ENCODE measurements at regions not wholly inside any gene's neighbourhood (a gene's known extent, or its start where the extent isn't known, plus 50 kb on each side); places are given as distances from the start of the nearest gene placed in this dataset.

DNA sequence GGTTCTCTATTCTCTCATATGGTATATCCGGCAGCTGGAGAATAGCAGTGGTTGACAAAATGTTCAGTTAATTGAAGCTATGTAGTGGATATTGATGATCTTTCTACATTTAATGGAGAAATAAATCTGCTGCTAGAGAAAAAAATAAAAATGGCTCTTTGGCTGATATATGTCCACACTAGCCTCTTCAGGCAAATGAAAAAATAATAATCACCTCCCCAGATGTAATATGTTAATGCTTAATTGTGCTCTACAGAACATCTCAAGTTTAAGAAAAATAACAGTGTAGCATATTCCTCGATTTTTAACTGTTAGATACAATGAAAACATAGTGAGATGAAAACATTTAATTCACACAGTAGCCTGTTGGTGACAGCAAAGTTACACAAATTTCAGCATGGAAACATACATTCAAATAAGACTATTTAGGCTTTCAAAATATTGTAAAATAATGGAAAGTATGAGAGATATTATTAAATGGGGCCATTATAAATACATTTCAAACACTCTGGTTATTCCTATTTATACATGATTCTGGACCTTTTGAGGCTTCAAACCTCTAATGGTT lies 543.0 kb downstream of the MAT2B start:
- no peak for DNase-seq

DNA sequence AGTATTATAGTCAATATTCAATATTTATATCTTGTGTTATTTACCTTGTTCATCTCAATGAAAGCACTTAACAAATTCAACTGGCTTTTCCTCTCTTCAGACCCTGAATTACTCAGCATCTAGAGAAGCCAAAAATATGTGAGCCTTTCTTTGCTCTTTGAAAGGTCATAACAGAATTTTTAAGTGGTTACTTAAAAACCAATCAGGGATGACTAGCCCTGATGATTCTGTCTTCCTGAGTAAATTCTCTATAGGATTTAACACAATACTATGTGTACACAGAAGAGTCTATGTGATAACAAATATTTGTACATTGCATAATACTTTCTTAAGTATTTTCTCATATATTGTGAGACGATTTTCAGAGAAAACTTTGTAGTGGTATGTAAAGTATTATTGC lies 546.3 kb downstream of the MAT2B start:
- no peak for DNase-seq

DNA sequence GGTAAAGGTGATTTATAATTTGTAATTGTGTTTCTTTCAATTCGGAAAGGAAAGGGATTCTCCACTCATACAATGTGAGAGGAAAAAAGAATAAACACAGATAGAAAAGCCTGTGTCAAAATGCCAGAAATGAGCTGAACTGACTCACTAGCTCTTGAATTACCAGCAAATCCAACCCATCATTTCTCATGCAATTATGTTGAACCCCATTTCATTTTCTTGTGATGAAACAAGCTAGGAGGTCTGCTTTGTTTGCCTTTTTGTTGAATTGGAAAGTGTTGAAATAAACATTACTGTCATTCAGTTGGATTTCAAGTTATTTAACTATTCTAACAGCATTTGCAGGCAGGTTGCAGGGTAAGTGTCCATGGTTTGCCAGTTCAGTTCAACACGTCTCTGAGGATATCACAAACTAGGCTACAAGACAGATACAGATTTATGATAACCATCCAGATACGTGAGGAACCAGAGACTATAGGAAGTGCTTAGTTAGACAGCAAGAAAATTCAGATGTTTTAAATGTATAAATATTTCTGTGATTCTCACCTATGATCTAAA lies 547.2 kb downstream of the MAT2B start:
- no peak for DNase-seq

DNA sequence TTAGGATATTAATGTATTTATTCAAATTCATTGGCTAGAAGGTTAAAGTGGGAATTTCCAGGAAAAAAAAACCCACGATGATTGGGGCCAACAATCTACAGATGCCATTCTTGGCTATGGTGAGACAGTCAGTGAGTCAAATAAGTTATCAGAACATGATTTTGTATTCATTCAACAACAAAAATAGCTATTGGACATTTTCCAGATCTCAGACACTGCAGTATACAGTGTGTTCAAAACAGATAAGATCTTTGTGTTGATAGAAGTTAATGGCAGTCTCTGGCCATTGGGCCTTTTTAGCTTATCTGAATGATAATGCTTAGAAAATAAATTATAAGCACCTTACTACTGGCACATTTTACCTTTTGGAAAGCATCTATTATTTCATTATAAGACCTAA lies 547.7 kb downstream of the MAT2B start:
- no peak for DNase-seq

DNA sequence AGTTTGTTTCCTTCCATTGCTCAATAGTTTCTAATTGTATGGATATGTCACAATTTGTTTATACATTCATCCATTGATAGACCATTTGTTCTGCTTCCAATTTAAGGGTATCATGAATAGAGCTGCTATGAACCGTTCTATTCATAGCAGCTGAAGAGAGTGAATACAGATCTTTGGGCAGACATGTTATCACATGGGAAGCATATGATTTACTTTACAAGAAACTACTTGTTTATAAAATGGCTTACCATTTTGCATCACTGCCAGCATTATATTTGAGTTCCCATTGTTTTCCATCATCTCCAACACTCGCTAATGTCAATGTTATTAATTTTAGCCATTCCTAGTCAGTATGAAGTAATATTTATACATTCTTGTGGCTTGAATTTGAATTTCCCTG lies 549.0 kb downstream of the MAT2B start:
- DNase-seq: no peak

DNA sequence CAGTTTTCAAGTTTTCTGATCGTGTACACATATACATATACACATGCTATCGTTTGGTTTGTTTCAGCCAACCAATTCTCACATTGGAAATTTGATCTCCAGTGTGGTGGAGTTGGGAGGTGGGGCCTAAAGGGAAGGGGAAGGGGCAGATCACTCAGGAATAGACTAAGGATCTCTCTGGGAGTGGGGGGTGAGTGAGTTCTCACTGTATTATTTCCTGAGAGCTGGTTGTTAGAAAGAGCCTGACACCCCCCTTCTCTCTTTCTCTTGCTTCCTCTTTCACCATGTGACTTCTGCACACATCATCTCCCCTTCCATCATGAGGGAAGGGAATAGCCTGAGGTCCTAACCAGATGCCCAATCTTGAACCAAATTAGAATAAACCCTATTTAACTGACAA lies 551.7 kb downstream of the MAT2B start:
- no peak for DNase-seq

DNA sequence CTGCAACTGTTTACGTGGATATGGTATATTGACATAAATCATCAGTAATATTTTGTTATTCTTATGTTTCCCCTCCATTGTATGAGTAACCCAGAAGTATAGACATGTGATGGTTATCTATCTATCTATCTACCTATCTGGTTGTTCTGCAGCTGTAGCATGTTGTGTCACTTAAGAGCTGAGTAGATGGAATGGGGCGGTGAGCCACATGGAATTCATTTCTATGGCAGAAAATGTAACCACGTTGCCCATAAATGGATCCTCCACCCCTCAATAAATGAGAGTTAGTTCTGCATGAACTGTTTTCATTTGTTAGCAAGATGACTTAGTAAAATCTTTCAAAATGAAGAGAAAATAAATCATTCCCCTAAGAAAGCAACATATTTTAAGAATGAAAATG lies 553.2 kb downstream of the MAT2B start:
- DNase-seq: no peak

DNA sequence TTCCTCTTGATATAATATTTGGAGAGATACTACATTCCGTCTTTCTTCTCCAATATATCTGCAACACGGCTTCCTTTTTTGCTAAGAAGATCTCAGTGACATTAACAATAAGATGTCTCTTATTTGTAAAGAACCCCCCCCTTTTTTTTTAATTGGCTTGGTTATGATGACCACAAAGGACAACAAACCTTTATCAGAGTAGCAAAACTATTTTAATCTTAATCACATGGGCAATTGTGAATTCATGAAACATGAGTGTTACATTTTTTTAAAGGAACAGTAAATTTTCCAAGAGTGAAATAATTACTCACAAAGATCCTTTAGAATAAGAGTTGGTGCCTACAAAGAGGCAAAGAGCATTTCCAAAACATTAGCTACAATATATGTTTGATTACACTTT lies 554.1 kb downstream of the MAT2B start:
- DNase-seq: no peak

DNA sequence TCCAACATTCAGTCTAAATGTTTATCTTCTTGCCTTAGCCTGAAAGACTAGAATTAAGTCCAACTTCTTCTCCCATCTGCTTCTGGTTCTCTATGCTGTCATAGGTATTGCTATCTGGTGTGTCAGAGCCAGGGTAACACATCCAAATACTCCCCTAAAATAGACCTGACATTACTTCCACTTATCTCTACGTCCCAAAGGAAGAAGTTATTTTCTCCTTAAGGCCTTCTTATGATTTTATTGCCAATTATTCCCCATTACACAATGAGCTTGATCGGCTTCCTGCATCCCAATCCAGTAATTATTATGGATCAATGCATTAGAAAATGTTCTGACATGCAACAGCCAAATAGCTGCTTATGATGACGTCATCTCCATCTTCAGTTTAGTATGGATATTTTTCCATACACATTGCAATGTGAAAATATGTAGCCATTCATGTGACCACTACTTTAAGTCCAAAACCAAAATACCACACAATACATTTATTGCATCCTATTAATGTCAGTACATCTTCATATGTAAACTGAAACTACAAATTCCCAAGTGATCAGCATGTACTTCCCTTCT lies 555.5 kb downstream of the MAT2B start:
- DNase-seq: no peak

DNA sequence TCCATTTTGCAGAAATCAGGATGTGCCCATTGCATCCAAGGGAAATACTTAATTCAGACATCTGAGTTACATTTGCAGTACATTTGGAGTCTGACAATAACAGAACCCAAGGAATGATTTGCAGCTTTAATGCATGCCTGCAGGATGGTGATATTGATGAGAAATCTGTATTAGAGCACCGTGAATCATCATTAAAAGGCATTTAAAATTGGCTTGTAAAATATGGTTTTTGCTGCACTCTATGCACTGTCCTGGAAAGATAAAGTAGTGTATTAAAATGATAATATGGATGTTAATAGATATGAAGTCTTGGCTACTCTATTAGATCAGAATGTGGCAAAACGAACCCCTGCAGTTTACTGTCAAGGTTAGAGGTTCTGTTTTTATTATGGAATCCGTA lies 556.9 kb downstream of the MAT2B start:
- DNase-seq: no peak

DNA sequence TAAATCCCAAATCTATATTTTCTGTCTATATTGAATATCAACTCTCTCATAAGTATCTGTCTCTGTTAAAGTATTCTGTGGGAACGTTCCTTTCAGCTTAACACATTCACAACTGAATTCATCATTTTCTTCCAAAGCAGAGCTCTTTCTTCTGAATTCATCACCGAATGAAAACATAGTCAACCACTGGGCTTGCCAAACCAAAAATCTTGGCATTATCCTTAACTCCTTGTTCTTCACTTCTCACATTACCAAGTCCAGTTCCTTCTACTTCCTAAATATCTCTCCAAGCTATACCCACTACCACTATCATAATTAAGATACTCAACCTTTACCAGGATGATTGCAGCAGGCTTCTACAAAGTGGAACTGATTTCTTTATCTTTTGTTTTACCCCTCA lies 559.8 kb downstream of the MAT2B start:
- DNase-seq: no peak

DNA sequence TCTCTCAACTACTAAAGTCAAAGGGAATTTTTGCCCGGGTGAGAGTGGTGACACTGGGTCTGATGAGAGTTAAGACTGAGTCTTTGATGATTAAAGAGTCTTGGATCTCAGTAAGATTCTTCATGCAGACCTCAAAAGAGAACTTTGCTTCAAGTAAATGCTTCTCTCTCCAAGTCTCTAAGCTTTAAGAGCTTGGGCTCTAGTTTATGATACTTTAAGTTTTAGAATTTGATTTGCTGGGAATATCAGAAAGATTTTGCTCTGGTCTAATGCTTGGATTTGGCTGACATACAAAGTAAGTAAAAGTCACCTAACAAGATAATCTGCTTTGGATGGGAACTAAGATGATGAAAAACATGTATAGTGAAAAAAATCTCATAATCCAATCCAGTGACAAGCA lies 566.3 kb downstream of the MAT2B start:
- DNase-seq: no peak

DNA sequence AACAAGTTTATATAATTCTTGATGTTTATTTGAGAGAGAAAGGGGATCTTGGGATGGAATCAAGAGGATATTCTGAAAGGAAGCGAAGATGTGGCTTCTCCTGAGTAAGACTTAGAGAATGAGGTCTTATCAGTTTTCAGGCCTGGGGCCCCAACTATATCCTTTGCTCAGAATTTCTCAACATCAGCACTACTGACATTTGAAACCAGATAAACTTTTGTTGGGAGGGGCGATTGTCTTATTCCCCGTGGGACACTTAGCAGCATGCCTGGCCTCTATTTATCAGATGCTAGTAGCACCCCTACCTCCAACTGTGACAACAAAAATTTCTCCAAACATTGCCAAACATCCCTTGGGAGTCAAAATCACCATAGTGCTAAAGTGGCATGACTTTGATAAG lies 567.7 kb downstream of the MAT2B start:
- DNase-seq: no peak

DNA sequence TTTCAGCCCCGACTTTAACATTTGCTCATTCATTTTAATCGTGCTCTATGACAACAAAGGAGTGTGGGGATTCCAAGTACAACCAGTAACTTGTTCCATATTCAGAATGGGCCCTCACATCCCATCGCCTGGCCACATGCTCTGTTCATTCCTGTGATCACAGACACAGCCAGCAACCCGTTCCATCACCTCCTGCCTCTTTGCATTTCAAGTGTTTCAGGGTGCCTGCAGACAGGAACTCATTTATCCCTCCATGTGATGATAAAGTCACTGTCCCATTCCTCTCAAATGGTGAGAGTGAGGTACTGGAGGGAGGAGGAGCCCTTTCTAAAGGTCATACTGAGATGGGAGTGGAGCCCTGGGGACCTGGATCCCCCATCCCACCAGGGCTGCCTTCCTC lies 571.1 kb downstream of the MAT2B start:
- no peak for DNase-seq

DNA sequence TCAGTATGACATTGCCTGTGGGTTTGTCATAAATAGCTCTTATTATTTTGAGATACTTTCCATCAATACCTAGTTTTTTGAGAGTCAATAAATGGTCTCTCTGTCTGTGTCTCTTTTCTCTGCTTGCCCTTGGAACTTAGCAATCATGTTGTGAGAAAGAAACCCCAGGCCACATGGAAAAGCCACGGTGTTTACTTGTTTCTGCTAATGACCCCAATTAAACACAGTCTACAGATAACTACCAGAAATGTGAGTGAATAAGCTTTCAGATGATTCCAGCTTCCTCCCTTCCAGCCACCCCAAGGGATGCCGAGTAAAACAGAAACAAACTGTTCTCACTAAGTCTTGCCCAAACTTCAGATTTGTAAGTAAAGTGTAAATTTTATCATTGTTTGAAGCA lies 584.9 kb downstream of the MAT2B start:
- peak; percentile 55 for DNase-seq

DNA sequence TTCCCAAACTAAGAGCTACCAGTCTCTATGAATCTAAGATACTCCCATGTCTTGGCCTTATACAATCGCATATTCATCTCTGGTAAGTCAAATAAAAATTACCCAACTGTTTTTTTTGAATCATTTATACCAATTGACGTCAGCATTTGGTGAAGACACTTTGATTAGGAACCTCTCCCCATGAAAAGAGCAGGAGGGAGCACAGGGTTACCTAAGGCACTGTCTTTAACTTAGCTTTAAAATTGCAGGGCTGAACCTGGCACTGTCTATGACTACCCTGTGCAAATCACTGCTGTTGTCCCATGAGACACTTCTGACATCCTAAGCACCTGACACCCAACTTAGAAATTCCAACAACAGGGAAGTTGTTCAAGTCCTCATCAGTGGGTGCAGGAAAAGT lies 586.4 kb downstream of the MAT2B start:
- no peak for DNase-seq

DNA sequence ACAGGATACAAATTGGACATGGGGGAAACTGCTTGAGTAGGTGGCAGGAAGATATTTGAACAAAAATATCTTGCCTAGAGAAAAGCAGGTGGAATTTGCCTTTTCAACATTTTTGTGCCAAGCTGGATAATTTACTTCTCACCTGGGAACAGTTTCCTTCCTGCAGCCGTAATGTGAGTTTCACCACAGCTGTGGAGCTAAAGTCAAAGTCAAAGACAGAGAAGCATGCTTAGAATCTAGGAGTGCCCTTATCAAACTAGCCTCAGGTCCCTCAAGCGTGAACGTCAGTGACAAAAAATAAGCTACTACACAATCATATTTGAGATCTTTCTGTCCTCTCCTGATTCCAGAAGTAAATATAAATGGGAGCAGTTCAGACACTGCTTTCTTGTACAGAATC lies 588.9 kb downstream of the MAT2B start:
- DNase-seq: no peak

DNA sequence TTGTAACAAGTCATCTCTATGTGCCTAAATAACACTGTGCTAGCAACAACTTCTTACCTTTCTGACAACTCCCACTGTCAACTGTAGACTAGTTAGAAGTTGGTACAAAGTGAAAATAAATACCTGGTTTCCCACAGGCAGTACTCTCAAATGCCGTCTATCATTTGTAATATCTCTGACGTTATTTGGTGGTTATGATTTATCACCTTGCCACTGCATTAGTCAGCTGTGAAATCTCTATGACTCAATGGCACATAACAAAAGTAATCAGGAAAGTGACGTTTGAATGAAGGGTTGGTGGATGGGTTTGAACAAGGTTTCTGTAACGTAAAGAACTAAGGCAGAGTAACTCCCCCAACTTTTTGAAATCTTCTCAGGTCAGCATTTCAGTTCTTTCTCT lies 592.3 kb downstream of the MAT2B start:
- no peak for DNase-seq

DNA sequence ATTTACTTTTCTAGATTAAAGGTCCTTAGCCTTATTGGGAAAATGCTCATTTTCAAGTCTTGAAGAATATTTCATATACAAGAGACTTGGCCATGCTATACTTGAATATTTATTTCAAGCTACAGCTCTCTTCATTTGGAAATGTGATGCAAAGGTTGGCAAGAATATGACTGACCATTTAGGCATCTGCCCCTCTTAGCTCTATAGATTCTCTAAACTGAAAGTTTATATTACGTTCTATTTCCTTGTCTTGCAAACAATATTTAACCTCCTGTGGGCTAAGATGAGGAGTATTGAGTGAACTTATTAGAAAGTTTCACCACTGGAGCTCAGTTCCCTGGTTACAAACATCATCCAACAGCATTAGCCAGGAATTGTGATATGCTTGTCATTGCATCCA lies 593.1 kb downstream of the MAT2B start:
- no peak for DNase-seq

DNA sequence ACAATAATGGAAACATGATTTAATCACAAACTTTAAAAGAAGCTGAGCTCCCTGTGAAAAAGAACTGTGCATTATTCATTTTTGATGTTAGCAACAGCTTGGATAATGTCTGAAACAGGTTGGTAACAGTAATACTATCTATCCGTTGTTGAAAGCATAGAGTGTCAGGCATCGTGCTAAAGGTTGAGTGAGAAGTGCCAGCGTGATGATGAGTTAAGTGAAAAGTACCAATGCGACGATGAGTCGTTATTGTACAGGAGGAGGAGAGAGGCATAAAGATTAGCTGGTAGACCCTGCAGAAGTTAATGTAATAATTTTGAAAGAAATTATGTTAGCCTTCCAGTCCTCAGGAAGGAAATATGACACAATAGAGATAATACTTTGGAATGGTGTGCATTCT lies 593.6 kb downstream of the MAT2B start:
- no peak for DNase-seq

DNA sequence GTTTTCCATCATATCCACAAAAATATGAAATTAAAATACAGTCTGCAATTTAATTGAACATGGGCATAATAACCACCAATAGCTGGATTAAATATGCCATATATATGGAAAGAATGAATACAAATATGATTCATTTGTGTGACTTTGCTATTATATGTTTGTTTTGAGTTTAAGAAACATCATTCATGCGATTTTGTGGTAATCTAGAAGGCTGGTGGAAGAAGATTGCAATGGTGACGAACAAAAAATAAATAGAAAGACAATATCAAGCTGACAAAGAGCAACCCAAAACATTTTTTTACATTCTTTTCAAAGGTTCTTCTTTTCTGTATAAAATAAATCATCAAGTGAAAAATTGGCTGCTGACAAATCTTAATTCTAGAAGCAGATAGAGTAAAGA lies 610.0 kb downstream of the MAT2B start:
- no peak for DNase-seq

DNA sequence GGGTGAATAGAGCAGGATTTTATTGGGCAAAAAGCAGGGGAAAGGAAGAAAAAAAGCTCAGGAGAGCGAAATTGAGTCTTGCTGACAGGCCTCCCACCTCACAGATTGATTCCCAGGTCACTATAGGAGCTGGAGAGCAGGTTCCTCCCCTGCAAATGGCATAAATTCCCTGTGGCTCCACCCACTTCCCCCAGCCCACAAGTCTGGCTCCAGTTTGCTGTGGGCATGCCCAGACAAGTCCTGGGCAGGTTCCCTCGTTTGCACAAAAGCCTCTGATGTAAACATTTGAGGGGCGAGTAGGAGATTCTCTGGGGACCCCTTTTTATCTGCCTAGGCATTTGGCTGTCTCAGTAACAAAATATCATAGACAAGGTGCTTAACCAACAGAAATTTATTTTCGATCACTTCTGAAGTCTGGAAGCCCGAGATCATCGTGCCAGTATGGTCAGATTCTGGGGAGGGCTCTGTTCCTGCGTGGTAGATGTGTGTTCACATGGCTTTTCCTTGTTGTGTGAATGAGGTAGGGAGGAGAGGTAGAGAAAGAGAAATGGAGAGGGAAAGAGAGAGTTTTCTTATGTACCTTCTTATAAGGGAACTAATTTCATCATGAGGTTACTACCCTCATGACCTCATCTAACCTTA lies 614.5 kb downstream of the MAT2B start:
- DNase-seq: peak; percentile 86

DNA sequence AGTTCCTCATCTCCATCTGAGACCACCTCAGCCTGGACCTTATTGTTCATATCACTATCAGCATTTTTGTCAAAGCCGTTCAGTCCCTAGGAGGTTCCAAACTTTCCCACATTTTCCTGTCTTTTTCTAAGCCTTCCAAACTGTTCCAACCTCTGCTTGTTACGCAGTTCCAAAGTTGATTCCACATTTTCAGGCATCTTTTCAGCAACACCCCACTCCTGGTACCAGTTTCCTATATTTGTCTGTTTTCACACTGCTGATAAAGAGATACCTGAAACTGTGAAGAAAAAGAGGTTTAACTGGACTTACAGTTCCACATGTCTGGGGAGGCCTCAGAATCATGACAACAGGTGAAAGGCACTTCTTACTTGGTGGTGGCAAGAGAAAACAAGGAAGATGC lies 622.1 kb downstream of the MAT2B start:
- no peak for DNase-seq

DNA sequence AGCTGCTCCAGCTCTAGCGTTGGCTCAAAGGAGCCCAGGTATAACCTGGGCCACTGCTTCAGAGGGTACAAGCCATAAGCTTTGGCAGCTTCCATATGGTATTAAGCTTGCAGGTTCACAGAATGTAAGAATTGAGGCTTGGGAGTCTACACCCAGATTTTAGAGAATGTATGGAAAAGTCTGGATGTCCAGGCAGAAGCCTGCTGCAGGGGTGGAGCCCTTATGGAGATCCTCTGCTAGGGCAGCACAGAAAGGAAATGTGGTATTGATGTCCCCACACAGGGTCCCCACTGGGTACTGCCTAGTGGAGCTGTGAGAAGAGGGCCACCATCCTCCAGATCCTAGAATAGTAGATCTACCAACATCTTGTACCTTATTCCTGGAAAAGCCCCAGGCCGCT lies 626.9 kb downstream of the MAT2B start:
- DNase-seq: no peak

DNA sequence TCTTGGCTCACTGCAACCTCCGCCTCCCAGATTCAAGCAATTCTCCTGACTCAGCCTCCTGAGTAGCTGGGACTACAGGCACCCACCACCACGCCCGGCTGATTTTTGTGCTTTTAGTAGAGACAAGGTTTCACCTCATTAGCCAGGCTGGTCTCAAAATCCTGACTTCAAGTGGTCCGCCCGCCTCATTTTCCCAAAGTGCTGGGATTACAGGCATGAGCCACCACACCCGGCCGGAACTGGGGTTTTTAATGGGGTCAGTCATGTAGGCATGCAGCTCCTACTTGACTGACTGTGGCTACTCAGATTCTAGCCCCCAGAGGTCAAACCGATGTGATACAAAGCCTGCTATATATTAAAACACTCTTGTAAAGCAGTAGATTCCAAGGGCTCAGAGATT lies 631.7 kb downstream of the MAT2B start:
- no peak for DNase-seq

Measured in islet precursor cell (in vitro differentiated cells).